ENCODE measurements at regions not wholly inside any gene's neighbourhood (a gene's known extent, or its start where the extent isn't known, plus 50 kb on each side); places are given as distances from the start of the nearest gene placed in this dataset.

DNA sequence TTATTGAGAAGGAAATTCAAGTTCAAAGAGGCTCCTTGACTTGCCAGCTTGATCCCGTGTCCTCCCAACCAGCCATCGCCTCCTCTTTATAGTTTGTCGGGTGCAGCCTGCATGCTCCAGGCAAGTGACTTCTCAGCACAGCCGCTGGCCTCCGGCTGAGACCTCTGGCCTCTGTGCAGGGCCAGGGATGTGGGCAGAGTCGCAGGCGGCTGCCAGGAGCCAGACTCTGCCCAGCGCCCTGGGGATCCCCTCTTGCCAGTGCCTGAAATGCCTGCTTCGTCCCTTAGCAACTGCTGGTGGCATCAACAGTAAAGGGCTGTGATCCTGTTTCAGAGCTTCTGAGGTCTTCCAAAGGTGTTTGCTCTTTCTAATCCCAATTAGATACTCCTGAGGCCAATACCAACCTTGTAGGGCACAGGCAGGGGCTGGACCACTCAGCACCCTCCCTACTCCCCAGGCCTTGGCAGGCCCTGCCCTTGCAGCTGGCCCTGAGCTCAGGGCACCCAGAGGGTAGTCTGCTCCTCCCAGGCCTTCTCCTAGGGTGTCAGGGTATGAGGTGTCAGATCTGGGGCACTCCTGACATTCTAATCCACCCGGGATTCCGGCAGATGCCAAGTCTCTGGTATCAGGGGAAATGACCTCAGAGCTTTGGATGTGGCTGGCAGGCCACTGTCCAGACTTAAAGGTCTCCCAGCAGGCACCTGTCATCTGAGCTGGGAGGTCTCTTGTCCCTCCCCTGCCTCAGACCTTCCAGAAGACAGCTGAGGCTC lies 68.0 kb upstream of the SIAH1 start:
- H3K27me3 Mint-ChIP-seq (ENCODE audit: low read depth) = no peaks in the 10 kb centered on the region
- no peaks in the 10 kb centered on the region for H3K36me3 Mint-ChIP-seq (ENCODE audit: low read depth)
- no peak for DNase-seq (ENCODE audit: low spot score)
- TF ChIP-seq, protein P1, sequence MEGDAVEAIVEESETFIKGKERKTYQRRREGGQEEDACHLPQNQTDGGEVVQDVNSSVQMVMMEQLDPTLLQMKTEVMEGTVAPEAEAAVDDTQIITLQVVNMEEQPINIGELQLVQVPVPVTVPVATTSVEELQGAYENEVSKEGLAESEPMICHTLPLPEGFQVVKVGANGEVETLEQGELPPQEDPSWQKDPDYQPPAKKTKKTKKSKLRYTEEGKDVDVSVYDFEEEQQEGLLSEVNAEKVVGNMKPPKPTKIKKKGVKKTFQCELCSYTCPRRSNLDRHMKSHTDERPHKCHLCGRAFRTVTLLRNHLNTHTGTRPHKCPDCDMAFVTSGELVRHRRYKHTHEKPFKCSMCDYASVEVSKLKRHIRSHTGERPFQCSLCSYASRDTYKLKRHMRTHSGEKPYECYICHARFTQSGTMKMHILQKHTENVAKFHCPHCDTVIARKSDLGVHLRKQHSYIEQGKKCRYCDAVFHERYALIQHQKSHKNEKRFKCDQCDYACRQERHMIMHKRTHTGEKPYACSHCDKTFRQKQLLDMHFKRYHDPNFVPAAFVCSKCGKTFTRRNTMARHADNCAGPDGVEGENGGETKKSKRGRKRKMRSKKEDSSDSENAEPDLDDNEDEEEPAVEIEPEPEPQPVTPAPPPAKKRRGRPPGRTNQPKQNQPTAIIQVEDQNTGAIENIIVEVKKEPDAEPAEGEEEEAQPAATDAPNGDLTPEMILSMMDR (IDR thresholded peaks at IDR 0.05) = no peak
- H3K9me3 Mint-ChIP-seq (ENCODE audit: low read depth) = no peaks in the 10 kb centered on the region
- H3K4me3 Mint-ChIP-seq (ENCODE audit: unreplicated experiment) = no peak overlapping the region
- H3K27ac Mint-ChIP-seq (ENCODE audit: unreplicated experiment) = no peak overlapping the region
- H3K4me1 Mint-ChIP-seq (ENCODE audit: low read depth) = peaks cover 1% of the 10 kb centered on the region

- TF ChIP-seq, protein P1 (IDR thresholded peaks at IDR 0.05) = no peak
- H3K4me3 Mint-ChIP-seq (ENCODE audit: unreplicated experiment) = no peak overlapping the region
Measured at GRCh38 chr16:48451323-48451722, 66.1 kb upstream of the SIAH1 start.

GRCh38 chr16:48450367-48450766 lies 65.2 kb upstream of the SIAH1 start:
- DNase-seq (ENCODE audit: low spot score) = no peak
- Mint-ChIP-seq H3K27ac (ENCODE audit: unreplicated experiment) (no peak overlapping the region), H3K9me3 (ENCODE audit: low read depth) (no peaks in the 10 kb centered on the region), H3K4me1 (ENCODE audit: low read depth) (peaks cover 6% of the 10 kb centered on the region), H3K27me3 (ENCODE audit: low read depth) (no peaks in the 10 kb centered on the region), H3K36me3 (ENCODE audit: low read depth) (no peaks in the 10 kb centered on the region), H3K4me3 (ENCODE audit: unreplicated experiment) (no peak overlapping the region)
- TF ChIP-seq, protein P1 (IDR thresholded peaks at IDR 0.05) = no peak

More at GRCh38 chr16:48451323-48451722, 66.1 kb upstream of the SIAH1 start:
- no peaks in the 10 kb centered on the region for H3K27me3 Mint-ChIP-seq (ENCODE audit: low read depth)
- H3K27ac Mint-ChIP-seq (ENCODE audit: unreplicated experiment) = no peak overlapping the region
- DNase-seq (ENCODE audit: low spot score) = no peak
- H3K4me1 Mint-ChIP-seq (ENCODE audit: low read depth) = peaks cover 3% of the 10 kb centered on the region
- H3K36me3 Mint-ChIP-seq (ENCODE audit: low read depth) = no peaks in the 10 kb centered on the region
- H3K9me3 Mint-ChIP-seq (ENCODE audit: low read depth) = no peaks in the 10 kb centered on the region

GRCh38 chr16:48448841-48449481 lies 63.7 kb upstream of the SIAH1 start:
- Mint-ChIP-seq H3K4me1 (ENCODE audit: low read depth) (peaks cover 16% of the 10 kb centered on the region), H3K9me3 (ENCODE audit: low read depth) (no peaks in the 10 kb centered on the region), H3K36me3 (ENCODE audit: low read depth) (no peaks in the 10 kb centered on the region), H3K27me3 (ENCODE audit: low read depth) (no peaks in the 10 kb centered on the region), H3K27ac (ENCODE audit: unreplicated experiment) (no peak overlapping the region), H3K4me3 (ENCODE audit: unreplicated experiment) (no peak overlapping the region)
- TF ChIP-seq, protein P1 (IDR thresholded peaks at IDR 0.05) = no peak
- no peak for DNase-seq (ENCODE audit: low spot score)

GRCh38 chr16:48447940-48448536 lies 62.8 kb upstream of the SIAH1 start:
- TF ChIP-seq, protein P1 (IDR thresholded peaks at IDR 0.05) = no peak
- Mint-ChIP-seq H3K4me1 (ENCODE audit: low read depth) (peaks cover 19% of the 10 kb centered on the region), H3K36me3 (ENCODE audit: low read depth) (no peaks in the 10 kb centered on the region), H3K4me3 (ENCODE audit: unreplicated experiment) (no peak overlapping the region), H3K27ac (ENCODE audit: unreplicated experiment) (no peak overlapping the region), H3K27me3 (ENCODE audit: low read depth) (no peaks in the 10 kb centered on the region), H3K9me3 (ENCODE audit: low read depth) (no peaks in the 10 kb centered on the region)
- DNase-seq (ENCODE audit: low spot score) = no peak
